Mesothelial cell of epicardium (in vitro differentiated cells): ENCODE measurements at regions not wholly inside any gene's neighbourhood (a gene's known extent, or its start where the extent isn't known, plus 50 kb on each side); places are given as distances from the start of the nearest gene placed in this dataset.

ENCODE experiments used
- DNase-seq, 2 experiments: peaks; one replicate each; pipeline ENCODE4 v3.0.0; 2021; ENCODE audit warnings: low spot score in 2 of 2; ENCODE audit not compliant: unreplicated experiment in 2 of 2
- H3K27ac Mint-ChIP-seq: 2 replicates; pipeline ENCODE4 v1.8.0; 2021; ENCODE audit warnings: mixed read lengths
- H3K27me3 Mint-ChIP-seq: 2 replicates; pipeline ENCODE4 v1.8.0; 2021; ENCODE audit warnings: low read depth, mixed read lengths
- H3K36me3 Mint-ChIP-seq: 2 replicates; pipeline ENCODE4 v1.8.0; 2021; ENCODE audit warnings: mixed read lengths
- H3K4me1 Mint-ChIP-seq: 2 replicates; pipeline ENCODE4 v1.8.0; 2021; ENCODE audit warnings: mixed read lengths
- H3K4me3 Mint-ChIP-seq: 2 replicates; pipeline ENCODE4 v1.8.0; 2021; ENCODE audit warnings: mild to moderate bottlenecking, moderate library complexity, mixed read lengths
- H3K9me3 Mint-ChIP-seq: 2 replicates; pipeline ENCODE4 v1.8.0; 2021; ENCODE audit warnings: mixed read lengths
- CTCF ChIP-seq: fragments of 200-600 bp; sonication (generic); IDR thresholded peaks from one replicate; pipeline ENCODE4 v1.5.0; 2021; ENCODE audit warnings: antibody characterized with exemption; ENCODE audit not compliant: unreplicated experiment

- H3K27ac Mint-ChIP-seq: no peak overlapping the region
- TF ChIP-seq CTCF: no peak
- no peak overlapping the region for H3K4me3 Mint-ChIP-seq
- H3K4me1 Mint-ChIP-seq: peaks cover 10% of the 10 kb centered on the region
- no peak for DNase-seq
- no peaks in the 10 kb centered on the region for H3K36me3 Mint-ChIP-seq
- H3K27me3 Mint-ChIP-seq: peaks cover 1% of the 10 kb centered on the region
- peaks cover 16% of the 10 kb centered on the region for H3K9me3 Mint-ChIP-seq
Observed at GRCh38 chr1:208362011-208362410, 117.8 kb upstream of the PLXNA2 start.

- H3K27ac Mint-ChIP-seq: no peak overlapping the region
- H3K36me3 Mint-ChIP-seq: no peaks in the 10 kb centered on the region
- no peak overlapping the region for H3K4me3 Mint-ChIP-seq
- H3K4me1 Mint-ChIP-seq: no peaks in the 10 kb centered on the region
- H3K9me3 Mint-ChIP-seq: peaks cover 9% of the 10 kb centered on the region
- DNase-seq: no peak
- peaks cover 1% of the 10 kb centered on the region for H3K27me3 Mint-ChIP-seq
- no peak for TF ChIP-seq CTCF
Observed at GRCh38 chr1:208366559-208366958, 122.4 kb upstream of the PLXNA2 start.

GRCh38 chr1:208369045-208369444, 124.9 kb upstream of the PLXNA2 start:
- Mint-ChIP-seq H3K36me3 (no peaks in the 10 kb centered on the region), H3K9me3 (peaks cover 9% of the 10 kb centered on the region), H3K27ac (no peak overlapping the region), H3K4me1 (no peaks in the 10 kb centered on the region), H3K27me3 (no peaks in the 10 kb centered on the region), H3K4me3 (no peak overlapping the region)
- no peak for DNase-seq
- no peak for TF ChIP-seq CTCF

GRCh38 chr1:208369658-208370057, 125.5 kb upstream of the PLXNA2 start:
- no peak for TF ChIP-seq CTCF
- H3K4me3 Mint-ChIP-seq: no peak overlapping the region
- DNase-seq: no peak
- H3K9me3 Mint-ChIP-seq: peaks cover 9% of the 10 kb centered on the region
- no peak overlapping the region for H3K27ac Mint-ChIP-seq
- H3K36me3 Mint-ChIP-seq: no peaks in the 10 kb centered on the region
- no peaks in the 10 kb centered on the region for H3K4me1 Mint-ChIP-seq
- H3K27me3 Mint-ChIP-seq: peaks cover 1% of the 10 kb centered on the region

GRCh38 chr1:208374391-208374941, 130.3 kb upstream of the PLXNA2 start:
- Mint-ChIP-seq H3K9me3 (no peaks in the 10 kb centered on the region), H3K4me1 (peaks cover 1% of the 10 kb centered on the region), H3K4me3 (no peak overlapping the region), H3K36me3 (no peaks in the 10 kb centered on the region), H3K27me3 (peaks cover 1% of the 10 kb centered on the region), H3K27ac (no peak overlapping the region)
- no peak for TF ChIP-seq CTCF
- no peak for DNase-seq

GRCh38 chr1:208381481-208381880, 137.3 kb upstream of the PLXNA2 start:
- no peaks in the 10 kb centered on the region for H3K27me3 Mint-ChIP-seq
- H3K9me3 Mint-ChIP-seq: no peaks in the 10 kb centered on the region
- TF ChIP-seq CTCF: no peak
- no peak overlapping the region for H3K27ac Mint-ChIP-seq
- DNase-seq: no peak
- no peak overlapping the region for H3K4me3 Mint-ChIP-seq
- no peaks in the 10 kb centered on the region for H3K36me3 Mint-ChIP-seq
- peaks cover 1% of the 10 kb centered on the region for H3K4me1 Mint-ChIP-seq
